ENCODE measurements at regions not wholly inside any gene's neighbourhood (a gene's known extent, or its start where the extent isn't known, plus 50 kb on each side); places are given as distances from the start of the nearest gene placed in this dataset.

- no peak for TF ChIP-seq CTCF (IDR thresholded peaks at IDR 0.05; ENCODE audit: low read depth, low read length)
- no peak for DNase-seq (ENCODE audit: extremely low read depth, low read depth)
Measured at GRCh38 chr9:12510551-12510950, 182.6 kb upstream of the TYRP1 start.

- no peak for TF ChIP-seq CTCF (IDR thresholded peaks at IDR 0.05; ENCODE audit: low read depth, low read length)
- DNase-seq (ENCODE audit: extremely low read depth, low read depth): no peak
Measured at GRCh38 chr9:12511726-12512125, 181.5 kb upstream of the TYRP1 start.

DNA sequence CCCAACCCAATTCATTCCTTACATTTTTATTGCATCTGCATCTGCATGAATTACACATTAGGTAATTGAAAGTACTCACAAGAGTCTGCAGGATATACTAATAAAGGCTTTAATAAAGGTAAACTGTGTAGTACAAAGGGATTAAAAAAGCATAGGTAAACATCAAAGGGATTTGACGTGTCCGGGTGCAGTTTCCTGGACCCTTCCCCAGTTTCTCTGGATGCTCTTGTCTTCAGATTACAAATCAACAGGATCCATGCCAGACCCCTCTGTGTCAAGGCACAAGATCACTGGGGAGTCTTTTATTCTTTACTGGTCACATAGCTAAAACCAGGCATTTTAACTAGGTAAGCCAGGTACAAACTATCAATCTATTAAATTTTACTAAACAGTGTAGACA lies 177.2 kb upstream of the TYRP1 start:
- no peak for TF ChIP-seq CTCF (IDR thresholded peaks at IDR 0.05; ENCODE audit: low read depth, low read length)
- no peak for DNase-seq (ENCODE audit: extremely low read depth, low read depth)

GRCh38 chr9:12516573-12516972 lies 176.6 kb upstream of the TYRP1 start:
- TF ChIP-seq CTCF (IDR thresholded peaks at IDR 0.05; ENCODE audit: low read depth, low read length): no peak
- DNase-seq (ENCODE audit: extremely low read depth, low read depth): no peak

DNA sequence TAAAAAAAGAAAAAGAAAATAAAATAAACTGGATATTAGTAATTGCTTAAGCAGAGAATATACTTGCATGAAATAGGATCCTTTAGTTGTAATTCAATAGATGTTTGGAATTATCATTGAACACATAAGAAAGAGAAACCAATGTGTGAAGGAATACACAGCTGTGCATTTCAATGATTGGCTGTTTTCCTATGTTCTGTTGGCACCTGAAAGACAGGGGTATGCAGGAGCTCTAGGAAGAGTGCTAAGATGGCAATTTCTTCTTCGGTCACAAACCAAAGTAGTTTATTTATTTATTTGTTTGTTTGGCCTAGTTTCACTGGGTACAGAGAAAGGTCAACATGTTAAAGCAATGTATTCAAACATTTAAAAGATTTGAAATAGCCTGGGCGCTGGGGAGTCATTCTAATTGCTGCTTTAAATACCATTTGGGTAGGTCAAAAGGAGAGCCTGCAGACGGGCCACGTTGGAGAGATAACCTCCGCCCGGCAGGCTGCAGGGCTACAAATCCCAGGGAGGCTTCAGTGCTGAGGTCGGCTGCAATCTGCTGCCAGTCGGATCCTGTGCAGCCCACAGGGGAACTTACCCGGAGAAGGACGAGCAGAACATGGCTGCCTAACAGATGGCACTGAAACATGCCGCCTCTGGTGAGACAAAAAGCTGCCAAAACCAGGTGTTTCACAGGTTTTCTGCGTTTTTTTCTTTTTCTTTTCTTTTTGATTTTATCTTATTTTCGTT lies 154.2 kb upstream of the TYRP1 start:
- TF ChIP-seq CTCF (IDR thresholded peaks at IDR 0.05; ENCODE audit: low read depth, low read length): no peak
- DNase-seq (ENCODE audit: extremely low read depth, low read depth): no peak

DNA sequence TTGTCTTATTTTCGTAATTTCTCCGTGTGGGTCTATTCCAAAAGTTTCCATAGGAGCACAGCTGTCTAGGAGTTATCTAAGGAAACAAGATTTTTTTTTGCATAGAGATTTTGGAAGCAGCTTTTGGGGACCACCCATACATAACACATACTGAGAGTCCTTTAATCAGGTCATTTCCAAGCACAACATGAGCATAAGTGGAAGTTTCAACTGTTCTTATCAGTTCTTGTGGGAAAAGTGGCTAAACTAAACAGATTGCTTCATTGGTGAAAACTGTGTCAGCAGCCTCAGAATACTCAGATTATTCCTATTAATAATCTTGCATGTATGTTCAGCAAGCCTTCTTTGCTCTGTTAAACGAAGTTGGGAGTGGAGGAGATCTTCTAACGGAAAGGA lies 153.6 kb upstream of the TYRP1 start:
- DNase-seq (ENCODE audit: extremely low read depth, low read depth): no peak
- TF ChIP-seq CTCF (IDR thresholded peaks at IDR 0.05; ENCODE audit: low read depth, low read length): no peak

GRCh38 chr9:12544700-12545099 lies 148.5 kb upstream of the TYRP1 start:
- DNase-seq (ENCODE audit: extremely low read depth, low read depth): no peak
- TF ChIP-seq CTCF (IDR thresholded peaks at IDR 0.05; ENCODE audit: low read depth, low read length): no peak

Measured in AG09319 (cell line).